ENCODE measurements at regions not wholly inside any gene's neighbourhood (a gene's known extent, or its start where the extent isn't known, plus 50 kb on each side); places are given as distances from the start of the nearest gene placed in this dataset.

GRCh38 chrX:150038986-150039599 lies 100.8 kb upstream of the EOLA2 start:
- Histone ChIP-seq H2AK5ac (ENCODE audit: insufficient read length, low read length) (no peak overlapping the region), H3K56ac (ENCODE audit: insufficient read length, low read depth, low read length) (no peak overlapping the region), H2BK120ac (ENCODE audit: low read depth, low read length, poor library complexity, severe bottlenecking) (no peak overlapping the region), H3K18ac (ENCODE audit: insufficient read length, low read depth, low read length) (no peak overlapping the region), H3T11ph (ENCODE audit: low read length) (no peak overlapping the region), H3K9ac (ENCODE audit: extremely low read depth, insufficient read length, low read length) (no peak overlapping the region), H3K23me2 (ENCODE audit: insufficient read length, low read depth, low read length, poor library complexity, severe bottlenecking) (no peaks in the 10 kb centered on the region), H3K14ac (ENCODE audit: insufficient read depth, low read length) (no peak overlapping the region), H2BK20ac (ENCODE audit: low read depth, low read length, poor library complexity, severe bottlenecking) (no peak overlapping the region), H2AFZ (ENCODE audit: low read length) (no peak overlapping the region), H2BK12ac (ENCODE audit: insufficient read length, low read depth, low read length) (no peak overlapping the region), H3K79me2 (ENCODE audit: insufficient read depth, low read length) (no peaks in the 10 kb centered on the region), H3K4ac (ENCODE audit: low read depth, low read length) (no peak overlapping the region), H3K27ac (ENCODE audit: insufficient read length, low read depth, low read length) (no peak overlapping the region), H3K4me2 (ENCODE audit: insufficient read depth, insufficient read length, low read length) (no peak overlapping the region), H3K27me3 (ENCODE audit: insufficient read depth, low read length) (no peaks in the 10 kb centered on the region), H4K5ac (ENCODE audit: insufficient read length, low read depth, low read length) (no peak overlapping the region), H2BK15ac (ENCODE audit: low read depth, low read length) (no peak overlapping the region), H3K23ac (ENCODE audit: insufficient read length, low read depth, low read length) (no peak overlapping the region), H3K79me1 (ENCODE audit: insufficient read depth, low read depth, low read length, poor library complexity, severe bottlenecking) (no peaks in the 10 kb centered on the region), H4K8ac (replicated peaks; ENCODE audit: insufficient read length, low read depth, low read length) (no peak overlapping the region), H4K20me1 (ENCODE audit: control insufficient read depth, insufficient read depth, insufficient read length) (no peaks in the 10 kb centered on the region), H4K91ac (ENCODE audit: insufficient read length, low read depth, low read length) (no peak overlapping the region), H3K4me1 (ENCODE audit: insufficient read depth, low read length) (no peaks in the 10 kb centered on the region), H2BK5ac (ENCODE audit: insufficient read length, low read length) (no peak overlapping the region), H3K9me3 (ENCODE audit: control insufficient read depth, low read depth, low read length) (no peaks in the 10 kb centered on the region)
- H3K27ac Mint-ChIP-seq: no peak overlapping the region
- H3K9me3 Mint-ChIP-seq: peaks cover 63 to 68% of the 10 kb centered on the region in 2 experiments
- no CpG with 5 or more reads among the region's 1 CpG for WGBS (ENCODE audit: extremely low coverage, insufficient read length, low lambda C conversion rate)
- DNase-seq: no peak
- no peak overlapping the region for H3K4me3 Mint-ChIP-seq
- no peak for TF ChIP-seq CTCF (conservative IDR thresholded peaks at IDR 0.05)
- peaks cover 4% of the 10 kb centered on the region for H3K27me3 Mint-ChIP-seq (ENCODE audit: low read depth)
- H3K4me1 Mint-ChIP-seq: no peaks in the 10 kb centered on the region; a peak in 1 of 4 replicates
- no peaks in the 10 kb centered on the region; a peak in 1 of 7 replicates for H3K36me3 Mint-ChIP-seq (ENCODE audit: insufficient read depth in 1 of 3, low read depth in 3 of 3)
